ENCODE measurements at regions not wholly inside any gene's neighbourhood (a gene's known extent, or its start where the extent isn't known, plus 50 kb on each side); places are given as distances from the start of the nearest gene placed in this dataset.

- Histone ChIP-seq H3K27ac (no peak overlapping the region), H3K36me3 (ENCODE audit: low read depth, missing control alignments) (no peaks in the 10 kb centered on the region), H3K27me3 (no peaks in the 10 kb centered on the region), H3K4me1 (peaks cover 4% of the 10 kb centered on the region), H3K9me3 (no peaks in the 10 kb centered on the region), H3K4me3 (no peak overlapping the region)
- TF ChIP-seq POLR2A (IDR thresholded peaks at IDR 0.05): no peak
- no peak for TF ChIP-seq CTCF (IDR thresholded peaks at IDR 0.05)
- no peak for DNase-seq
- intact Hi-C loops (cut with DNase I; ENCODE audit: low total_unique reads): no loop called here
- WGBS, 2 donors: 86 to 88% methylated on average over 3 of the region's 3 CpGs
Measured at GRCh38 chr2:134098321-134098720, 155.6 kb upstream of the MGAT5 start.

GRCh38 chr2:134099273-134099672 lies 154.6 kb upstream of the MGAT5 start:
- Histone ChIP-seq H3K9me3 (no peaks in the 10 kb centered on the region), H3K4me1 (peaks cover 4% of the 10 kb centered on the region), H3K36me3 (ENCODE audit: low read depth, missing control alignments) (no peaks in the 10 kb centered on the region), H3K4me3 (no peak overlapping the region), H3K27me3 (no peaks in the 10 kb centered on the region), H3K27ac (no peak overlapping the region)
- no peak for DNase-seq
- 48 to 70% methylated on average over 1 of the region's 1 CpG for WGBS, 2 donors
- intact Hi-C loops (cut with DNase I; ENCODE audit: low total_unique reads): no loop called here
- TF ChIP-seq CTCF (IDR thresholded peaks at IDR 0.05): no peak
- no peak for TF ChIP-seq POLR2A (IDR thresholded peaks at IDR 0.05)

- H3K36me3 ChIP-seq (ENCODE audit: low read depth, missing control alignments): no peaks in the 10 kb centered on the region
- WGBS, 2 donors: 91 to 93% methylated on average over 2 of the region's 2 CpGs
- no peaks in the 10 kb centered on the region for H3K9me3 ChIP-seq
- H3K27ac ChIP-seq: no peak overlapping the region
- peaks cover 4% of the 10 kb centered on the region for H3K4me1 ChIP-seq
- no peaks in the 10 kb centered on the region for H3K27me3 ChIP-seq
- TF ChIP-seq CTCF (IDR thresholded peaks at IDR 0.05) (no peak), POLR2A (IDR thresholded peaks at IDR 0.05) (no peak)
- intact Hi-C loops (cut with DNase I; ENCODE audit: low total_unique reads): no loop called here
- no peak overlapping the region for H3K4me3 ChIP-seq
- DNase-seq: no peak
Measured at GRCh38 chr2:134103196-134103595, 150.7 kb upstream of the MGAT5 start.

GRCh38 chr2:134104754-134105153 lies 149.1 kb upstream of the MGAT5 start:
- DNase-seq: no peak
- Histone ChIP-seq H3K27me3 (no peaks in the 10 kb centered on the region), H3K27ac (peak overlapping the region in 1 of 2 donors; percentile 45), H3K9me3 (no peaks in the 10 kb centered on the region), H3K36me3 (ENCODE audit: low read depth, missing control alignments) (no peaks in the 10 kb centered on the region), H3K4me1 (peaks cover 4% of the 10 kb centered on the region), H3K4me3 (no peak overlapping the region)
- intact Hi-C loops (cut with DNase I; ENCODE audit: low total_unique reads): no loop called here
- 42 to 50% methylated on average over 1 of the region's 1 CpG for WGBS, 2 donors
- no peak for TF ChIP-seq CTCF (IDR thresholded peaks at IDR 0.05)
- no peak for TF ChIP-seq POLR2A (IDR thresholded peaks at IDR 0.05)

- 64 to 75% methylated on average over 3 of the region's 3 CpGs for WGBS, 2 donors
- no peak for DNase-seq
- Histone ChIP-seq H3K36me3 (ENCODE audit: low read depth, missing control alignments) (no peaks in the 10 kb centered on the region), H3K4me1 (no peaks in the 10 kb centered on the region), H3K27ac (no peak overlapping the region), H3K27me3 (no peaks in the 10 kb centered on the region), H3K4me3 (no peak overlapping the region), H3K9me3 (no peaks in the 10 kb centered on the region)
- intact Hi-C loops (cut with DNase I; ENCODE audit: low total_unique reads): no loop called here
- TF ChIP-seq POLR2A (IDR thresholded peaks at IDR 0.05): no peak
- no peak for TF ChIP-seq CTCF (IDR thresholded peaks at IDR 0.05)
Measured at GRCh38 chr2:134107402-134107801, 146.5 kb upstream of the MGAT5 start.
